A549 (cell line): ENCODE measurements at regions not wholly inside any gene's neighbourhood (a gene's known extent, or its start where the extent isn't known, plus 50 kb on each side); places are given as distances from the start of the nearest gene placed in this dataset.

Experiments
- ATAC-seq, 2 experiments: fragments of 200-7000 bp in 1 of 2; fragments of >200 bp in 1 of 2; cut with Nextera tagmentation in 1 of 2; cut with Tn5 transposase in 1 of 2; 3 replicates each; pipeline versions ENCODE4 v1.8.0 to v1.9.1; 2018 to 2020; ENCODE audit warnings: mild to moderate bottlenecking in 1 of 2, moderate library complexity in 1 of 2
- CTCF ChIA-PET: fragments of 300-600 bp; sonication (Branson Sonifier 250); formaldehyde crosslinking; extraction: SDS; loops from one replicate; lab custom pipeline; 2021; ENCODE audit warnings: antibody characterized with exemption, inconsistent platforms; lab: Yijun Ruan, JAX
- POLR2A ChIA-PET: fragments of 350-600 bp; formaldehyde crosslinking; extraction: SDS; loops from one replicate; lab custom pipeline; 2021; ENCODE audit warnings: antibody characterized with exemption, inconsistent platforms; lab: Yijun Ruan, JAX
- DNase-seq, 2 experiments: peaks; one replicate each; pipeline versions ENCODE4 v3.0.0 to v3.0.0-alpha.2; 2011 to 2016; ENCODE audit warnings: low read depth in 1 of 2, low spot score in 1 of 2
- FAIRE-seq: peaks from 2 replicates; lab custom pipeline; 2011; peaks lifted over from hg19 to GRCh38; lab: Jason Lieb, UNC
- H3K27ac ChIP-seq, 2 experiments: fragments of >200 bp; sonication (Bioruptor Twin); formaldehyde crosslinking; 3 replicates each; pipeline ENCODE4 v1.5.1; 2016 to 2017
- H3K4me1 ChIP-seq: fragments of >200 bp; sonication (Bioruptor Twin); formaldehyde crosslinking; 3 replicates; pipeline ENCODE4 v1.6.1; 2016
- H3K4me2 ChIP-seq: fragments of >200 bp; sonication (Bioruptor Twin); formaldehyde crosslinking; 3 replicates; pipeline ENCODE4 v1.6.1; 2016
- H3K4me3 ChIP-seq: fragments of >200 bp; sonication (Bioruptor Twin); formaldehyde crosslinking; 3 replicates; pipeline ENCODE4 v1.5.1; 2016
- H3K9me3 ChIP-seq: fragments of >200 bp; sonication (Bioruptor Twin); formaldehyde crosslinking; 3 replicates; pipeline ENCODE4 v1.6.1; 2016
- ATOH8 ChIP-seq: fragments of 250-450 bp; sonication (Bioruptor Pico); IDR thresholded peaks from 2 replicates; pipeline ENCODE4 v1.5.0; 2020; ENCODE audit warnings: low read depth, mild to moderate bottlenecking, moderate library complexity
- BCL3 ChIP-seq: fragments of >200 bp; sonication (Bioruptor Twin); formaldehyde crosslinking; IDR thresholded peaks from 3 replicates; pipeline ENCODE4 v1.6.1; 2016
- BHLHE40 ChIP-seq: IDR thresholded peaks from 2 replicates; pipeline ENCODE4 v1.6.1; 2012; ENCODE audit warnings: low read depth, low read length, inconsistent platforms
- CBX8 ChIP-seq: fragments of 200-600 bp; sonication (generic); IDR thresholded peaks from 2 replicates; pipeline ENCODE4 v1.6.1; 2016
- E2F6 ChIP-seq: IDR thresholded peaks from 2 replicates; pipeline ENCODE4 v1.6.1; 2012; ENCODE audit warnings: low read depth, borderline replicate concordance
- EHF ChIP-seq: fragments of 250-450 bp; sonication (Bioruptor Pico); IDR thresholded peaks from 2 replicates; pipeline ENCODE4 v1.5.0; 2020; ENCODE audit warnings: mild to moderate bottlenecking
- ELK1 ChIP-seq: fragments of 150-350 bp; IDR thresholded peaks from 2 replicates; pipeline ENCODE4 v1.6.1; 2014; ENCODE audit warnings: low read depth, mild to moderate bottlenecking, low read length
- ESRRA ChIP-seq: fragments of 150-350 bp; IDR thresholded peaks from 2 replicates; pipeline ENCODE4 v1.6.1; 2014; ENCODE audit warnings: mild to moderate bottlenecking, low read length, borderline replicate concordance
- FOSB ChIP-seq: fragments of 250-450 bp; sonication (Bioruptor Pico); IDR thresholded peaks from 2 replicates; pipeline ENCODE4 v1.5.0; 2020; ENCODE audit warnings: mild to moderate bottlenecking, moderate library complexity
- HOXA7 ChIP-seq: fragments of 250-450 bp; sonication (Bioruptor Pico); IDR thresholded peaks from 2 replicates; pipeline ENCODE4 v1.5.0; 2020; ENCODE audit warnings: mild to moderate bottlenecking, moderate library complexity
- JUN ChIP-seq, 2 experiments: fragments of >200 bp; sonication (Bioruptor Twin); formaldehyde crosslinking; IDR thresholded peaks; 2 replicates in 1 of 2; 3 replicates in 1 of 2; pipeline ENCODE4 v1.6.1; 2016 to 2017
- JUNB ChIP-seq: fragments of >200 bp; sonication (Bioruptor Twin); formaldehyde crosslinking; IDR thresholded peaks from 2 replicates; pipeline ENCODE4 v1.6.1; 2016
- KDM1A ChIP-seq: fragments of 200-600 bp; sonication (generic); IDR thresholded peaks from 2 replicates; pipeline ENCODE4 v1.6.1; 2016; ENCODE audit warnings: low read depth, mild to moderate bottlenecking
- KDM5A ChIP-seq: fragments of 200-600 bp; sonication (generic); IDR thresholded peaks from 2 replicates; pipeline ENCODE4 v1.6.1; 2016; ENCODE audit warnings: antibody characterized with exemption, mild to moderate bottlenecking
- MAFK ChIP-seq: fragments of 450-650 bp; IDR thresholded peaks from 2 replicates; pipeline ENCODE4 v1.6.1; 2014; ENCODE audit not compliant: partially characterized antibody
- MYC ChIP-seq: IDR thresholded peaks from 2 replicates; pipeline ENCODE4 v1.6.1; 2012; ENCODE audit warnings: mild to moderate bottlenecking, inconsistent platforms, low read length, improper control_type of control experiment, borderline replicate concordance
- NR3C1 ChIP-seq: fragments of >200 bp; sonication (Bioruptor Twin); formaldehyde crosslinking; IDR thresholded peaks from 3 replicates; pipeline ENCODE4 v1.6.1; 2017
- POLR2A ChIP-seq: IDR thresholded peaks from 2 replicates; pipeline ENCODE4 v1.6.1; 2012; ENCODE audit warnings: mild to moderate bottlenecking, low read length
- POLR2AphosphoS2 ChIP-seq: conservative IDR thresholded peaks from 2 replicates; pipeline ENCODE4 v1.6.1; 2012; ENCODE audit warnings: low read length, improper control_type of control experiment, inconsistent platforms
- RARB ChIP-seq: fragments of 250-450 bp; sonication (Bioruptor Pico); IDR thresholded peaks from 2 replicates; pipeline ENCODE4 v1.8.0; 2021; ENCODE audit warnings: mild to moderate bottlenecking, moderate library complexity
- RCOR1 ChIP-seq: fragments of 150-350 bp; IDR thresholded peaks from 2 replicates; pipeline ENCODE4 v1.6.1; 2014; ENCODE audit warnings: antibody characterized with exemption, low read length, low read depth
- RNF2 ChIP-seq: fragments of 200-600 bp; sonication (generic); IDR thresholded peaks from 2 replicates; pipeline ENCODE4 v1.6.1; 2016; ENCODE audit warnings: low read depth, mild to moderate bottlenecking, antibody characterized with exemption, moderate library complexity, borderline replicate concordance
- SMC3 ChIP-seq: fragments of >200 bp; sonication (Bioruptor Twin); formaldehyde crosslinking; IDR thresholded peaks from 3 replicates; pipeline ENCODE4 v1.6.1; 2018; ENCODE audit warnings: inconsistent platforms
- TFCP2L1 ChIP-seq: fragments of 250-450 bp; sonication (Bioruptor Pico); IDR thresholded peaks from 2 replicates; pipeline ENCODE4 v1.5.0; 2021; ENCODE audit warnings: mild to moderate bottlenecking
- TP53 ChIP-seq: fragments of 250-450 bp; sonication (Bioruptor Pico); IDR thresholded peaks from 2 replicates; pipeline ENCODE4 v1.5.0; 2021; ENCODE audit warnings: mild to moderate bottlenecking, moderate library complexity
- USF2 ChIP-seq: fragments of 450-650 bp; IDR thresholded peaks from 2 replicates; pipeline ENCODE4 v1.6.1; 2014; ENCODE audit warnings: antibody characterized with exemption
- ZSCAN20 ChIP-seq: fragments of 250-450 bp; sonication (Bioruptor Pico); IDR thresholded peaks from 2 replicates; pipeline ENCODE4 v1.8.0; 2022; ENCODE audit warnings: mild to moderate bottlenecking, moderate library complexity
- WGBS: methylation state at CpG from one replicate; pipeline ENCODE4 v1.1.6; 2017; ENCODE audit errors: missing lambda C conversion rate; 5-methylcytosine and 5-hydroxymethylcytosine counted together

- Histone ChIP-seq H3K9me3 (no peaks in the 10 kb centered on the region), H3K4me3 (no peak overlapping the region), H3K27ac (no peak overlapping the region), H3K4me1 (no peaks in the 10 kb centered on the region), H3K4me2 (no peak overlapping the region)
- FAIRE-seq (no peak), DNase-seq (no peak), ATAC-seq (no peak)
- TF ChIP-seq NR3C1: no peak
- TF ChIP-seq POLR2AphosphoS2: no peak
- no peak for TF ChIP-seq HOXA7 (CRISPR knock-in tag)
- TF ChIP-seq BCL3: no peak
- TF ChIP-seq ESRRA: no peak
- TF ChIP-seq JUNB: no peak
- TF ChIP-seq SMC3: no peak
- no peak for TF ChIP-seq JUN (IDR thresholded peaks at IDR 0.05)
- TF ChIP-seq ELK1: no peak
- no peak for TF ChIP-seq MAFK
- TF ChIP-seq USF2: no peak
- no peak for TF ChIP-seq BHLHE40
- no peak for TF ChIP-seq KDM1A
- CTCF ChIA-PET: no interaction called here
- POLR2A ChIA-PET: no interaction called here
- 16% methylated on average over 5 of the region's 5 CpGs for WGBS
Measured at GRCh38 chr6:95143408-95144180, 433.7 kb upstream of the MANEA start.

- 0% methylated on average over 1 of the region's 1 CpG for WGBS
- no peak for DNase-seq
- no peaks in the 10 kb centered on the region for H3K9me3 ChIP-seq
- POLR2A ChIA-PET: no interaction called here
- TF ChIP-seq JUNB (no peak), ESRRA (no peak), NR3C1 (no peak), MYC (no peak), MAFK (no peak), CBX8 (no peak), E2F6 (no peak), POLR2A (no peak), HOXA7 (CRISPR knock-in tag) (no peak)
- TF ChIP-seq, all 56 proteins: peak for 0
- ATAC-seq: no peak
- CTCF ChIA-PET: no interaction called here
- FAIRE-seq: no peak
- H3K4me2 ChIP-seq: no peak overlapping the region
- no peak overlapping the region for H3K27ac ChIP-seq
- H3K4me1 ChIP-seq: no peaks in the 10 kb centered on the region
- H3K4me3 ChIP-seq: no peak overlapping the region
Measured at GRCh38 chr6:95145457-95145856, 431.9 kb upstream of the MANEA start.

GRCh38 chr6:95159557-95159956, 417.8 kb upstream of the MANEA start:
- no peak for ATAC-seq
- H3K4me3 ChIP-seq: no peak overlapping the region
- DNase-seq: no peak
- no peak overlapping the region for H3K4me2 ChIP-seq
- H3K27ac ChIP-seq: no peak overlapping the region
- H3K9me3 ChIP-seq: no peaks in the 10 kb centered on the region
- H3K4me1 ChIP-seq: no peaks in the 10 kb centered on the region
- FAIRE-seq: no peak
- no peak for TF ChIP-seq RCOR1
- TF ChIP-seq E2F6: no peak
- no peak for TF ChIP-seq EHF (CRISPR knock-in tag)
- no peak for TF ChIP-seq ZSCAN20
- no peak for TF ChIP-seq ATOH8
- no peak for TF ChIP-seq TFCP2L1 (CRISPR knock-in tag)
- TF ChIP-seq RNF2: no peak
- TF ChIP-seq ESRRA: no peak
- TF ChIP-seq TP53 (CRISPR knock-in tag): no peak
- no peak for TF ChIP-seq KDM5A
- no peak for TF ChIP-seq FOSB (CRISPR knock-in tag)
- TF ChIP-seq RARB: no peak
- POLR2A ChIA-PET: no interaction called here
- CTCF ChIA-PET: no interaction called here
